ENCODE measurements at regions not wholly inside any gene's neighbourhood (a gene's known extent, or its start where the extent isn't known, plus 50 kb on each side); places are given as distances from the start of the nearest gene placed in this dataset.
"Not testable (repeated sequence)": the region's sequence is repeated elsewhere in the genome, so short reads cannot be mapped to it uniquely, and the experiment has no call there.

DNA sequence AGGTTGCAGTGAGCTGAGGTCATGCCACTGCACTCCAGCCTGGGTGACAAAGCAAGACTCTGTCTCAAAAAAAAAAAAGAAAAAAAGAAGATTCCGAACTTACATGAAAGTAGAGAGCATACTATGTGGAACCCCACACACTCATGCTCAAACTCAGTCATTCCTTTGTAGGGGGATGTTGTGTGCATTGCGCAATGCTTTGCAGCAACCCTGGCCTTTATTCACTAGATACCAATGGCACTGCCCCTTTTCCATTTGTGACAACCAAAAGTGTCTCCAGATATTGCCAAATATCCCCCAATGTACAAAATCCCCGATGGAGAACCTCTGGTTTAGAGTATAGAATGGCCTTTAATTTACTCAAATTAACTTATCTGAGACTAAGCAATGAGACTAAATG, 158.6 kb downstream of the GJA1 start:
- DNase-seq (ENCODE audit: low read depth): no peak

DNA sequence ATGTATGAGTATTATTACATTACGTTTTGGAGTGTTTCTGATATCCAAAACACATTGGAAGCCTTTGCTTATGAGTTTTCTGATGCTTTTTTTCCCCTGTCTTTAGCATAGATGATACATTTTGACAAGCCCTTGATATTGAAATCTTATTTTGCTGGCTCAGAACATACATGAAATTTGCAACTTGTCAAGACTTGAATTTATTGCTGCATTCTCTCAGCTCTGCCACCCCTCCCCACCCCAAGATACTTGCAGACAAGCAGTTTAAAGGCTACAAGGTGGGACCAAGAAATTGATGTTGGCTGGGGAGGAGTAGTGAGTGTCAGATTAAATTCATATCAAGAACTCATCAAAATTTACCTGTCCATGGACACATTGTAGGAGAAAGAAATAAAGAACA, 160.2 kb downstream of the GJA1 start:
- DNase-seq (ENCODE audit: low read depth): no peak

DNA sequence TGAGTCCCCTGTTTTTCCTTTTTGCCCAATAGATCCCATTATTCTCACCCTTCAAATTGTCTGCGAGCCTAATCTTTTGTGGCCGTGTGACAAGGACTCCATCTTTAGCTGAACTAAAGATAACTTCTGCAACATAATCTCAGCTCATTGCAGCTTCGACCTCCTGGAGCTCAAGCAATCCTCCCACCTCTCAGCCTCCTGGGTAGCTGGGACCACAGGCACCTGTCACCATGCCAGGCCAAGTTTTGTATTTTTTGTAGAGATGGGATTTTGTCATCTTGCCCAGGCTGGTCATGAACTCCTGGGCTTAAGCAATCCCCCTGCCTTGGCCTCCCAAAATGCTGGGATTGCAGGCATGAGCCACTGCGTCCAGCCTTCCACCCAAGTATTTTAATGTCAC, 161.0 kb downstream of the GJA1 start:
- peak; percentile 26 for DNase-seq (ENCODE audit: low read depth)

DNA sequence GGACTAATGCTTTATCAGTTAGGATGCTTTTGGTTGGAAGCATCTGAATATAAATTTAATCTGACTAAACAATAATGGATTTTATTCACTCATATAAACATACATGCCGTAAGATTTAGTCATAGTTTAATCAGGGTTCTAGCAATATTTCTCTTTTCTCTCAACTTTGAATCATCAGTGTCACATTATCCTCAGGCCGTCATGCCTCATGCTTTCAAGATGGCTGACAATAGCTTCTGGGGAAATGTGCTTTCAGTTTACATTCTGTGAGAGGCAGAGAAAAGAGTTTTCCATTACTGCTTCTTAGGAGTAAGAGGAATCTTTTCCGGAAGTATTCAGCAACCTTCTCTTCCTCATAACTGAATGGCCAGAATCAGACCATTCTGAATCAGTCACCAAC, 162.2 kb downstream of the GJA1 start:
- peak; percentile 72 for DNase-seq (ENCODE audit: low read depth)

DNA sequence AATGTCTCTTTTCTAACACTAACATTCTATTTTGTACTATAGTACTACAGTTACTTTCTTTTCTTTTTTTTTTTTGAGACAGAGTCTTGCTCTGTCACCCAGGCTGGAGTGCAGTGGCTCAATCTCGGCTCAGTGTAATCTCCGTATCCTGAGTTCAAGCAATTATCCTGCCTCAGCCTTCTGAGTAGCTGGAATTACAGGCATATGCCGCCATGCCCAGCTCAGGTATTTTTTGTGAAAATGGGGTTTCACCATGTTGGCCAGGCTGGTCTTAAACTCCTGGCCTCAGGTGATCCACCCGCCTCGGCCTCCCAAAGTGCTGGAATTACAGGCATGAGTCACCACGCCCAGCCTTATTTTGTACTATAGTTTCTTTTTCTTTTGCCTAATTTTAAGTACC, 163.9 kb downstream of the GJA1 start:
- DNase-seq (ENCODE audit: low read depth): not testable (repeated sequence)

DNA sequence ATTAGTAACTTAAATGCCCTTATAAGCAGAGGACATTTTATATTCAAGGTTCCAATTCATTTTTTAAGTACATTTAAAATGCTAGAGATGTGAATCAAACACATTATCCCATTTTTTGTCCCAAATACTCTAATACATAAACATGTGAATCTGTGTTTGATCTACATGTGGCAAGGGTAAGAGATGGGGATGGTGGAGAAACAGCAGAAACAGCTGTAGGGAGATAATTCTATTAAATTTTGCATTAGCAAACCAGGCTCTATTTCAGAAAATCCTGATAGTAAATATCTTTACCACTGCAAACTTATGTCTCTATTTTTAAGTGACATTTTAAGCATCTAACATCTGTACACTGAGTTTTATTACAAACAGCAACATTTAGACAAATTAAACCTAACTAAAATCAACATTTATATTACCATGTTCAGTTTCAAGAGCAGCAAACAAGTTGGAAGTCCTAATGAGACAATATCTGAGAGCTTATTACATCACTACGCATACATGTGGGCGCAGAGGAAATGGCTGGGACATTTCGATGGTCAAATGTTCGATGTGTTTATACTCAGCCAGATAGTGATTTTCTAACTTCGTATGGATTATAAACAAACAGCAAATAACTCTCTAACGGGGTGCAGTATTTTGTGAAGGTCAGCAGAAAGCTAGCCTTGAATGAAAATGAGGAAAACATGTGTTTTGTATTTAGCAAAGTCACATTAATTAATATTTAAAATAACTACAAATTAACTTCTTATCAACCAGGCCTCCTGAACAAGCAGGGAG, 165.1 kb downstream of the GJA1 start:
- no peak for DNase-seq (ENCODE audit: low read depth)

DNA sequence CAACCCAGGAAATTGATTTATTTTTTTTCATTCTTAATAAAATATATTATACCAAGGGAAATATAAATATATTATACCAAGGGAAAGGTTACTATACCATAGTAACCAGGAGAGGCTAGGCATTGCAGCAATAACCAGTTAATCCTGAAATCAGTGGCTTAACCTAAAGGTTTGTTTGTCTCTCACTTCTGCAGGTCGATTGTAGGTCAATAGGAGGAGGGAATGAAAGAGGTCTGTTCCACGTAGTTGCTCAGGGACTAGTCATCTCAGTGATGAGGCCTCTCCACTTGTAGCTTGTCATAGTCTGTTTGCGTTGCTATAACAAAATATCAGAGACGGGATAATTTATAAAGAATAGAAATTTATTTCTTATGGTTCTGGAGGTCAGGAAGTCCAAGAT, 168.0 kb downstream of the GJA1 start:
- DNase-seq (ENCODE audit: low read depth): no peak

DNA sequence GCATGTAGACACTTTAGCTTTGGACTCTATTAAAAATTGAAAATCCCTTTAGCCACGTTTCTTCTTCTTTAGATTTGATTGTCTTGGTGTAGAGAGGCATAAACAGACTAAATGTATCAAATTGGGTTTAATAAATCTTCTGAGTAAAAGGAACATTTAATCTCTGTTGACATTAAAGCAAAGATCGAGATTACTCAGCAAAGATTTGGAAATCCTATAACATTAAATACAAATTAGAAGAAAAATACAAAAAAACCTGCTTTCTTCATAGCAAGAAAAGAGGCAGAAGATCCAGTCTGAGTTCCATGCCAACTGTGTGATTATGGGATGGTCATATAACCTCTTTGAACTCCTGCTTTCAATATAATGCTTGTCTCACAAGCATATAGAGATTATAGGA, 172.3 kb downstream of the GJA1 start:
- no peak for DNase-seq (ENCODE audit: low read depth)

DNA sequence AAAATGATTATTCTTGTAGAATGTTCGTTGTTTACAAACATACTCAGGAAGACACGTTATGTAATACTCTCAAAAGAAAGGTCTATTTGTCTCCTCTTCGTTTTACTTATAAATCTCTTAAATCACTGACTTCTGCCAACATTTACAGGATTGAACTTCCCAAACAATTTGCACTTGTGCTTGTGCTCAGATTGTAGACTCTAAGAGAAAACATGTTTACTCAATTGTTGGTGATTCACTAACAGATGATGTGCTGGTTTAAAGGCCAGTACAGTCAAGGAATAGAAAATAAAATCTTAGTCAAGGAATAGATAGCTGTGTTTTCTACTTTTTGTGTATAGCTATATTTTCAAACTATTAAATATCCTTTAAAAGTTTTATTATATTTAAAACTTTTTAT, 172.8 kb downstream of the GJA1 start:
- peak; percentile 8 for DNase-seq (ENCODE audit: low read depth)

DNA sequence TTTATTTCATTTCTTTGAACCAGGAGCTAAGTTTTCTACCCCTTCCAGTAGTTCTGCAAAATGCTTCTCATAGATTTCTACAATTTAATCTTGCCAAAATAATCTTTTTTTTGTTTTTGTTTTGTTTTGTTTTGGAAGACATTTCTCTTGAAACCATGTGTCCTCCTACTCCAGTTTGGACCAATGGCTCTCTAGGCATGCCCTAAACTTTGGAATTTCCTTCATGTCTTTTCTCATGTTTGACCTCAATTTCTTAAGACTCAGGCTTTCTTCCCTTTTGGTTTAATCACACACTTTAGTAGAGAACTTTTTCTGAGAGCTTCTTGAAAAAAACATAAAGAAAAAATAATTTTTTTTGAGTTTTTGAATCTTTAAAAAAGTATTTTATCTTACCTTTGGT, 173.8 kb downstream of the GJA1 start:
- no peak for DNase-seq (ENCODE audit: low read depth)

DNA sequence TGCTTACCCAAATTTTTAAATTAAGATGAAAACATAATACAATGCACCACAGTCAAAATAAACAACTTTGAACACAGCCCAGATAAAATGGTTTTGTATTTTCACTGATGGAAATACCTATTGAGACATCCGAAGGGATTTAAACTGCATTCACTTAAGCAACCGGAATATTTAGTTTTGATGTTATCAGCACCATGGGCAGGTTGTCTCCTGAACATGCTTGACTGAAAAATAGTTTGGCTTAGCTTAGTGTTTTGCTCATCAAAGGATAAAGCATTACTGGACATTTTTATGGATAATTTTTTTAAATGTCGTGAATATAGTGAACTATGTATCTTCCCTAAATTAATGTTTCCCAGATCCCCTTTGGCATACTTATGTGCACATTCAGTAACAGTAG, 177.5 kb downstream of the GJA1 start:
- DNase-seq (ENCODE audit: low read depth): no peak

DNA sequence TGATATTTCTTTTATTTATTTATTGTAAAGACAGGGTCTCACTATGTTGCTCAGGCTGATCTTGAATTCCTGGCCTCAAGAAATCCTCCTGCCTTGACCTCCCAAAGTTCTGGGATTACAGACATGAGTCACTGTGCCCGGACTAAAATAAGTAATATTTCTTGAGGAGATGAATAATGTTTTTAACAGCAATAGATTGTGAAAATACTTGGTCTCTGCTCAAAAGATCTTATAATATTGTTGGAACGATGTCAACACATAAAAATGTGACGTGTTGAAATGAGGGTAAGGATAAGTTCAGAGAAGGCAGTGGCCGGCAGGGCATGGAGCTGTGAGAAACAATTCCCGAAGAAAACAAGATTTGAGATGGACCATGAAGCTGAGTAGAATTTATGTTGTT, 178.7 kb downstream of the GJA1 start:
- no peak for DNase-seq (ENCODE audit: low read depth)

DNA sequence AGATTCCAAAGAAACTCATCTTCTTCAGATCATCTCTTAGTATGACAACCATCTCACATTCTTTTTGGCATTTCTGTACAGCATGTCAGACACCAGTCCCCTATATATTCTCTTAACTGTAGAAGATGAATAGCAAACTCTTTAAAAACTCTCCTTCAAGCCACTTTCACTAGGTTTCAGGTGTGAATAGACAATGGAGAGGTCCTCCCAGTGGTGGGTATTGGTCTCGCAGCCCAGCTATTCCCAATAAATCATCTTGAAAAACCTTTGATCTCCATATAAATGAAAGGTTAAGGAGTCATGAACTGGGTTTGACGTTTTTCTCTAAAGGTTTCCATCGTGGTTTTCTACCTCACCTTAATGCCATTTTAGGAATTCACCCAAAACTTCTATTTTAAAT, 180.0 kb downstream of the GJA1 start:
- DNase-seq (ENCODE audit: low read depth): no peak

DNA sequence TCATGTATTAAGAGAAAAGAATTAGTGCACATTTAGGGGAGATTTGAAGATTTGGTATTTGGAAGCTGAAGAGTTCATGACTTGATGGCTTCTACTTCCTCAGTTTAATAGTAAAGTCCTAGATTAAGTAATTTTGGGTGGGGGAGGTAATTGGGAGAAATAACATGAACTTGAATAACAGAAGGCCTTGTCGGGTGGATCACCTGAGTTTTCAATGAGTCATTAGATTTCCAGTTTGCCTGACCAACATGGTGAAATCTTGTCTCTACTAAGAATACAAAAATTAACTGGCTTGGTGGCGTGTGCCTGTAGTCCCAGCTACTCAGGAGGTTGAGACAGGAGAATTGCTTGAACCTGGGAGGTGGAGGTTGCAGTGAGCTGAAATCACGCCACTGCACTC, 181.0 kb downstream of the GJA1 start:
- DNase-seq (ENCODE audit: low read depth): no peak

DNA sequence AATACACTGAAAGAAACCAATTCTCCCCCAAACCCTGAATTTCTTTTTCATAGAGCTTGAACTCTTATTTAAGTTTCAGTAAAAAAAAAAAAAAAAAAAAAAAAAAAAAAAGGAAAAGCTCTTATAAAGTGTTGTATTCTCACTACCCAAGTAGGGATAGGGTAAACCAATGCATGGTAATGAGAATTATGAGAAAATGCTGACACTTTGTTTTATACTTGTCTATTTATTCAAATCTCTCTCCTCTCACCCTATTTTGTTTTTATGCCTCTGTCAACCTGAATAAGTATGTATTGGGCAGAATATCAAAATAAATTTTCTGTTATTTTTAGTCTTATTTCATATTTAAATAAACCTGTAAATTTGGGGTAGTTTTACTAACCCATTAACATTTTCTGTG, 181.9 kb downstream of the GJA1 start:
- DNase-seq (ENCODE audit: low read depth): no peak

DNA sequence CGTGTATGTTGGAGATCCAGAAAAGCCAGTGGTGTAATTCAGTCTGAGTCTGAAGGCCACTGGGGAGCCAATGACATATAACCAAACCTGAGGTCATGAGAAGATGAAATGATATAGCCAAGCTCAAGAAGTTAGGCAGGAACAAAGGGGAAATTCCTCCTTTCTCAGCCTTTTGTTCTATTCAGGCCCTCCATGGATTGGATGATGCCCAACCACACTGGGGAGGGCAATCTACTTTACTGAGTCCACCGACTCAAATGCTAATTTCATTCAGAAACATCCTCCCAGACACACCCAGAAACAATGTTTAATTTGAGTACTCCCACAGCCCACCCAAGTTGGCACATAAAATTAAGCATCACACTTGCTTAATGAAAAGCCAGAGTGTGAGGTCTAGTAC, 183.6 kb downstream of the GJA1 start:
- no peak for DNase-seq (ENCODE audit: low read depth)

DNA sequence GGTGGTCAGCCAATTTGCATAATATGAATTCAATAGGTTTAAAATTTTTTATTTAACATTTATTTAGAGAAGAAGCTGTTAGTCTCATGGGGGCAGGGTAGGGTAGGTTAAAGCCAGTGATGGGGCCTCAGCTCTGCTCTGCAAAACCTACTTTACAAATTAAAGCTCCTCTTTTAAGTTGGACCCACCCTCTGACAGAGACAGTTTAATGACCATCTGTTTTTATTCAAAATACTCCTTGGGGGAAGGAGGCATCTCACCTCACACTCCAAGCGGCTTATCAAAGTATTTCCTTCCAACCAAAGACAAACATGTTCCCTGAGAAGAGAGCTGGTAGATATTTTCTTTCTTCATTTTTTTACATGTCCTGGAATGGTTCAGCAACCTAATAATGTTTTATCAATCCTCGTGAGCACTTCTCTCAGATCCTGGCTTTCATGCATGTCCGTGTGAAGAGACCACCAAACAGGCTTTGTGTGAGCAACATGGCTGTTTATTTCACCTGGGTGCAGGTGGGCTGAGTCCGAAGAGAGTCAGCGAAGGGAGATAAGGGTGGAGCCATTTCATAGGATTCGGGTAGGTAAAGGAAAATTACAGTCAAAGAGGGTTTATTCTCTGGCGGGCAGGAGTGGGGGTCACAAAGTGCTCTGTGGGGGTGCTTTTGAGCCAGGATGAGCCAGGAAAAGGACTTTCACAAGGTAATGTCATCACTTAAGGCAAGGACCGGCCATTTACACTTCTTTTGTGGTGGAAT, 184.7 kb downstream of the GJA1 start:
- DNase-seq (ENCODE audit: low read depth): no peak

DNA sequence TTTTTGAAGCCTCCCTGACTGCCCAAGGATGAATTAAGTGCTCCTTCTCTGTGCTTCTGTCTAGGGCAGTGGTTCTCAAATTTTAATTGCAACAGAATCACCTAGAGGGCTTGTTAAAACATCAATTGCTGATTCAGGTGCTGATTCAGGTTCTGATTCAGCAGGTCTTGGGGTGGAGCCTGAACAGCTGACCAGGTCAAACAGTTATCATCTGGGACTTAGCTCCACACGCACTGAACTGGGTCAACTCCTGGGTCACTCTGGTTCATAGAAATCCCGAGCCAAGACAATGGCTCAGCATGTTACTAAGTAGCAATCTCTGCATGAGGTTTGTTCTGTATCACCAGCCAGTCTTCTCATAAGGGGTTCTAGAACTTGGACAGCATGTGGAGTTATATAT, 192.3 kb downstream of the GJA1 start:
- peak; percentile 21 for DNase-seq (ENCODE audit: low read depth)

DNA sequence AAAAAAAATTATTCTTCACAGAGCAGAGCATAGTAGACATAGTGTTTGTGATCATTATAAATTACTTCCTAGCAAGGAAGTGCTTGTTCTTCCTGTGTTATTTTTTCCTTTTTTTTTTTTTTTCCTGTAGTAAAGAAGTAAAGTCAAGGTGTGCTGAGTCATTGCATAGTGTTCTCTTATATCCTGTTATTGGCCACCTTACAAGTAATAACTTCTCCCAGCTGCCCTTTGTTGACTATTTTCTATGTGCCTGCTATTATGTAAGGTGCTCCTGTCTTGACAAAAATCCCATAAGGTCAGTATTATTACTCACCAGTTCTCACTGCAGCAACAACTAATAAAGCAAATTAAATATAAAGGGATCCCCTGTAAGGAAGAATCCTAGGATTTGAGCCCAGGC, 195.3 kb downstream of the GJA1 start:
- DNase-seq (ENCODE audit: low read depth): peak; percentile 6

DNA sequence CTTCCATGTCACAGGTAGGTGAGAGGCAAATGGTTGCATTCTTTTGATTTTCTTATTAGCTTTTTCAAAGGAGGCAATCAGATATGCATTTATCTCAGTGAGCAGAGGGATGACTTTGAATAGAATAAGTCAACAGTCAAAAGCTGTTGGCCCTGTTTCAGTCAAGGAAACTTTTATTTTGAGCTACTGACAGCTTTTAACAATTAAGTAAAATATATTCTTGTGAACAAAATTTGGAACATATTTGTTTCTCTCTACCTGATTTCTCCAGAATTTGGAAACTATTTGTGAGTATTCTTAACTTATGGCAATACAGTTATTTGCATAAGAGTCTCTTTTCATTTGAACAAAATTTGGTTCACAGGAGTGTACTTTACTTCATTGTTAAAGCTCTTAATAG, 196.3 kb downstream of the GJA1 start:
- DNase-seq (ENCODE audit: low read depth): not testable (repeated sequence)

DNA sequence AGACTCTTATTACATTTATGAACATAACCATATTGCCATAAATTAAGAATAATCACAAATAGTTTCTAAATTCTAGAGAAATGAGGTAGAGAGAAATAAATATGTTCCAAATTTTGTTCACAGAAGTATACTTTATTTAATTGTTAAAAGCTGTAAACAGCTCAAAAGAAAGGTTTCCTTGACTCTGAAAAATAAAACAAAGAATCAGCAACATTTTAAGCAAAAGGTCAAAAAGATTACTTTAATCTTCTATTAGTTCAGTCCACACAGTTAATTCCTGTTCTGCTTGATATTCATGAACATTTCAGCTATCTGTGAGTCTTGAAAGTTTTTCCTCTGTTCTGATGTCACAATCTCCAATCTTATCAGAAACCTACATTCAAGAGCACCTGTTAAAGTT, 197.9 kb downstream of the GJA1 start:
- DNase-seq (ENCODE audit: low read depth): no peak

DNA sequence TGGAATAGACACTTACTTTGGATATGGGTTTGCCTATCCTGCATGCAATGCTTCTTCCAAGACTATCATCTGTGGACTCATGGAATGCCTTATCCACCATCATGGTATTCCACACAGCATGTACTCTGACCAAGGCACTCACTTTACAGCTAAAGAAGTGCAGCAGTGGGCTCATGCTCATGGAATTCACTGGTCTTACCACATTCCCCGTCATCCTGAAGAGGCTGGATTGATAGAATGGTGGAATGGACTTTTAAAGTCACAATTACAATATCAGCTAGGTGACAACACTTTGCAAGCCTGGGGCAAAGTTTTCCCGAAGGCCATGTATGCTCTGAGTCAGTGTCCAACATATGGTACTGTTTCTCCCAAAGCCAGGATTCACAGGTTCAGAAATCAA, 199.1 kb downstream of the GJA1 start:
- DNase-seq (ENCODE audit: low read depth): not testable (repeated sequence)

DNA sequence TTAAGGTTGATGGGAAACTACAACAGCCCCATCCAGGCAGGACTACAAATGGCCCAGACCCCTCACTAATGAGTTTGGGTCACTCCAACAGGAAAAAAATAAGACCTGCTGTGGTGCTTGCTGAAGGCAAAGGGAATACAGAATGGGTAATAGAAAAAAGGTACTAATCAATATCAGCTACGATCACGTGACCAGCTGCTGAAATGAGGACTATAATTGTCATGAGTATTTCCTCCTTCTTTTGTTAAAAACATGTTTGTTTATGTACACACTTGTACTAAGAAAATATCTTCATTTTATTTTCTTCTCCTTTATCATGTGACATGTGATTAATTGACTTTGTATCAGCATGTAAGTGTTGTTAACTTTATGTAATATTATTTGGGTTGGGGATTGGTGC, 199.9 kb downstream of the GJA1 start:
- DNase-seq (ENCODE audit: low read depth): no peak

DNA sequence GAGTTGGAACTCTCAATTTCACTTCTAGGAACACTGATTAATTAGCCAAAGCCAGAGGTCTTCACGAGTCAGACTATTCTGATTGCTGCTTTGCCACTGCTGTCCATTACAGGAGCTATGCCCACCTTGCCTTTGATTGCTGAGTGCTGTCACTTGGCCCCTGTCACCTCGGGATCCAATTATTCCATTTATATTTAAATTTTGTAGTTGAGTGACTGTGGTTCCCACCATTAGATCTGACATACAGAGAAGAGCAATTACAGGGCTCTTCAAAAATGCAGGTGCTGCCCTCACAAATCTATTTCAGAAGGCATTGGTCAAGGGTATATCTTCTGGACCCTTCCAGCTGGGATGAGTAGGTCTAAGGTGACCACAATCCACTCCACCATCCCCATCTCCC, 200.8 kb downstream of the GJA1 start:
- not testable (repeated sequence) for DNase-seq (ENCODE audit: low read depth)
